Muscle of arm (tissue), 1 donor: ENCODE measurements at regions not wholly inside any gene's neighbourhood (a gene's known extent, or its start where the extent isn't known, plus 50 kb on each side); places are given as distances from the start of the nearest gene placed in this dataset.
"Not testable (repeated sequence)": the region's sequence is repeated elsewhere in the genome, so short reads cannot be mapped to it uniquely, and the experiment has no call there.

Experiments
- DNase-seq: peaks from one replicate; pipeline ENCODE4 v3.0.0-alpha.2; 2013

DNA sequence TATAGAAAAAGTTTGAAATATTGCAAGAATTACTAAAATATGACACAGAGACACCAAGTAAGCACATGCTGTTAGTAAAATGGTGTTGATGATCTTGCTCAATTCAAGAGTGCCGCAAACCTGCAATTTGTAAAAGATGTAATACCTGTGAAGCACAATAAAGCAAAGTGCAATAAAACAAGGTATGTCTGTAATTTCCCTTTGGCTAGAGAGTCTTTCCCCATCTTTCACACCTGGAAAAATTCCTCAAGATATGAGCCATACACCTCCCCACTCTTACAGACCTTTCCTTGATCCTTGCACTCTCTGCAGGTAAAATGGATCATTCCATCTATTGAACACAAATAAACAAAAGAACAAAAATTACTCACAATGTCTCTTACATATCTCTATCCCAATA lies 597.8 kb downstream of the EFNA5 start:
- no peak for DNase-seq

DNA sequence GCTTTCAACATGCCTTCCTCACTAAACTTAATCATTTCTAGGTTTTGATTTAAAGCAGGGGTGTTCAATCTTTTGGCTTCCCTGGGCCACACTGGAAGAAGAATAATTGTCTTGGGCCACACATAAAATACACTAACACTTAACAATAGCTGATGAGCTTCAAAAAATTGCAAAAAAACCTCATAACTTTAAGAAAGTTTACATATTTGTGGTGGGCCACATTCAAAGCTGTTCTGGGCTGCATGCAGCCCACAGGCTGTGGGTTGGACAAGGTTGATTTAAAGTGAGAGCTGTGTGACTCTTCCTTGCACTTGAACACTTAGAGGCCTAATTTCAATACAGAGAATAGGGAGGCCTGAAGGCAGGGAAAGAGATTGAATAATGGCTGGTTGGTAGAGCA lies 598.3 kb downstream of the EFNA5 start:
- no peak for DNase-seq

DNA sequence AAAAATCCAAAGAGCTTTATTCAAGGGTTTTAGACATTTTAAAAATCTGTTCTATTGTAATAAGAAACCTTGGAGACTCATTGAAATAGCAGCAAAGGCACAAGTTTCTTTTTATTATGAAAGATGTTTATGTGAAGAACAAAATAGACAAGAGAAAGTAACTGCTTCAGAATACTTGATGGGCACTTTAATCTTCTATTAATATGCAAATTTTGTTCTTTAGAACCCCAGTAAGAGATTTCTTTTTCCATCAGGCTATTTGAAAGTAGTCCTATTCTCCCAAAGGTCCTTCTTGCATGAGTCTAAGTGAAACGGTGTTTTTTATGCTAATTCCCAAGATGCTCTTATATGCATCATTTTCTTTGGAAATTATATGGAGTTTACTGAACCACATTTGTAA lies 602.0 kb downstream of the EFNA5 start:
- DNase-seq: no peak

DNA sequence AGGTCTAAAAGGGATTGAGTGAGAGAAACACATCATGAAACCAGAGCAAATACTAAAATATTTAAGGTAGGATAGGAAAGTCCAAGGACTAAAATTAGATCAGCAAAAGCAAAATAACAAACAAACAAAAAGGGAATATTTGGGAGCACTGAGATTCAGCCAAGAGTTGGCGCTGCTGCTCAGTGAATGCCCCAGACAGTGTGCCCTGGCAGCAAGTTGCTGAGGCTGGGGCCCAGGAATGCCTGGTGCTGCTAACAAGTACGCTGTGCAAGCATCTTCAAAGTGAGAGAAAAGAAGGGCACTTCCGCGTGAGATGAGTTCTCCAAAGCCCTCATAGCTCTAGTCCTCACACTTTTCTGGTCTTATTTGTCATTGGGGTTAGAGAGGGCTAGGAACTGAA lies 603.3 kb downstream of the EFNA5 start:
- no peak for DNase-seq

DNA sequence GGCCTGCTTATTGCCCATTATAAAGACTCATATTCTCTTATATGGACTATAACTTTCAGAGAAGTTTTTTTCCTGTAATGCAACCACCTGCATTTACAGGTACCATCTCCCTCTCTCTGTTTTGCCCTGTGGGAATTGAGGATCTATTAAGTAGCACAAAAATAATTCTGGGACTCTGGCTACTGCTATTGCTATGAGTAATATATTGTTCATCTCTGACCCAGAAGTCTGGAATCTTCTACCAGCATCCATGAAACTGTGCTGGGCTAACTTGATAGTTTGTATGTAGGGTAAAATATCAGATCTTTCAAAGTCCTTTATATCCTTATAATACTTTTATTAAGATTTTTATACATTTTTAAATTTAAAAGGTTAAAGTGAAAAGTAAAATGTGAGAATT lies 607.2 kb downstream of the EFNA5 start:
- DNase-seq: no peak

DNA sequence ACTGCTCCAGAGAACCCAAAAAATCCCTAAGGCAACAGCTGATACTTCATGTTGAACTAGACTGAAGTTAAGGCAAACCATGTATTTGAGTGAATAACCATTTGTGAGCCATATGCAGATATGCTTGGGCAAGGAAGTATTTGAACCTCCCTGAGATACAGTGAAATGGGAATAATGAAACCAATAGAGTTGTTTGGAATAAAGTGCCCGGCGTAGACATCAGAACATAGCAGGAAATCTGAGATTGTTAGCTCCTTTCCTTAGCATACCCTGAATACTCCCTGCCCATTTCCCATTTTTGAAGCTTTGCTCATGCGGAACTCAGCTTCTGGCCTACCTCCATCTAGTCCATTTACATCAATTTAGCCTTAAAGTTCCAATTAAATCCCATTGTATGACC lies 611.9 kb downstream of the EFNA5 start:
- DNase-seq: no peak

DNA sequence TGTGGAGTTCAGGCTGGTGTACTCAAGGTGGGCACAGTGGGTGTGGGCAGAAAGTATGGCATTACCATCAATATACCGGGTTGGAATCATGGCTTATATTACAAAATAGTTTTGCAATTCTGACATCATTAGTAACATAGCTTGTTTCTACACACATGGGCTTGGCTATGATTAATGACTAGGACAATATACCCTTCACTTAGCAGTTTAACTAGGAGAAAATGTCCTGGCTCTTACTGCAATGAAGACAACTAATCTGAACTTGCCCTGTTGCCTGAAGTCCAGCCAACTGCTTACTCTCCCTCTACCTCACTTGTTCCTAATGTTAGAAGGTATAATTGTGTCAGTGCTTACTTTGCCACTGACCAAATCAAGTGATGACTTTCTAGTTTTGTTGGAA lies 612.5 kb downstream of the EFNA5 start:
- DNase-seq: no peak

DNA sequence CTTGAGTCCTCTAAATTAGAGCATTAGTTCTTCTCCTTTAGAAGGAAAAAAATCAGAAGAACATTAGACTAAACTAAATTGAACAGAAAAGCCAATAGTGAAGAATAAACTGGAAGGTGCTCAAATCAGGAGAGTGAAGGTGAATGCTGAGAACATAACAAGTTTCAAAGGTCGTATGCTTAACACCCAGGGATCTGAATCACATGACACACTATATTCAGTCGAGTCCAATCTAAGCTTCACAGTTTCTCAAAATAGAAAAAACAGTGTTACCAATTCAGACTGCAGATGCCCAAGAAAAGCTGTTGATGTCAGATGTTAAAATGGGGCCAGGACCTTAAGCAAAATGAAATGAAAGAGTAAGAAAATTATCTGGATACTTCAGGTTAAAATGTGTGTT lies 614.5 kb downstream of the EFNA5 start:
- no peak for DNase-seq

DNA sequence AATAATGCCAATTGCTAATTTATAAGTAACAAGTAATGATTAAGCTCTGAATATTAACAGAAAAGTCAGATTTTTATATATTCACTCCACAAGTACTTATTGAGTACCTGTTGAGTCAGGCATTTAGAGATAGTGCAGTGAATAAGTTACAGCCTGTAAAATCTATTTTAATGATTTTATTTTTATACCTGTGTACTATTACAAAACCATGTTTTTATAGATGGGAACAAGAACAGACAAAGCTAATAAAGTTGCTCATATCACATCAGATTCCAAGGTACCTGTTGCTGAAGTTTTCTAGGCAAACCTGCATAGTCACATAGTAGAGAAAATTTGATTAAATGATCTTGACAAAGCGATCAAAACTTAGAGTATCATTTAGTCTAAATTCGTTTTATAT lies 623.7 kb downstream of the EFNA5 start:
- DNase-seq: no peak

DNA sequence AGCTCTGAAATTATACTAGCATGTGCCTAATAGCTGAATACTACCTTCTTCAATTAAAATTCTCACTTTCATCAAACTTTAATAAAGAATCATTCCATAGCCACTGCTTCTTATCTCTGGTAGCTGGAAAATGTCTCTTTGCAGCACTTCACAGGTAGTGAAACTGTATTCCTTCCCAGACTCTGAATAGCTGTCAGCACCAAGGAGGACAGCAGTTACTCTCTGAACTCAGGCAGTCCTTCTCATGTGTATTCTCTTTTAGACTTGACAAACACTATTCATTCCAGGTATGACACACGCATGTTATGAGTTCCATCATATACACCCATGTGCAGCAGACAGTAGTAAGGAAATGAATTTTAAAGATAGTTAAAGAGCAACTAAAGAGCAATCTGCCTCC lies 627.1 kb downstream of the EFNA5 start:
- no peak for DNase-seq

DNA sequence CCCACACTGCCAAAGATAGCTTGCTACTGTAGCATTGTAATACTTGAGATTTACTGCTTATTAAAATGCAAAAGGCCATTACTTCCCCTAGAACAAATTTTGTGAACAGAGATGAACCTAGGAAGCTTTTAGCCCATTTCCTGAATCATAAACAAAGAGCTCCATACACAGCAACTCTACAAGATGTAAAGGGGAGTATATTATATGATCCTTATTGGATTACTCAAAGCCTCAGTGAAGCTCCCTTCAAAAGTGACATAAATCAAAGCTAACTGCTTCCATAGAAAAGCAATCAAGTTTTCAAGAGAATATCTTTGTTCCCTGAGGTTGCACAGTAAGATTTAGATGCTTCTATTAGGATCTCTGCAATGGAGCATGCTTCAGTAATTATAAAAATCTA lies 629.8 kb downstream of the EFNA5 start:
- DNase-seq: no peak

DNA sequence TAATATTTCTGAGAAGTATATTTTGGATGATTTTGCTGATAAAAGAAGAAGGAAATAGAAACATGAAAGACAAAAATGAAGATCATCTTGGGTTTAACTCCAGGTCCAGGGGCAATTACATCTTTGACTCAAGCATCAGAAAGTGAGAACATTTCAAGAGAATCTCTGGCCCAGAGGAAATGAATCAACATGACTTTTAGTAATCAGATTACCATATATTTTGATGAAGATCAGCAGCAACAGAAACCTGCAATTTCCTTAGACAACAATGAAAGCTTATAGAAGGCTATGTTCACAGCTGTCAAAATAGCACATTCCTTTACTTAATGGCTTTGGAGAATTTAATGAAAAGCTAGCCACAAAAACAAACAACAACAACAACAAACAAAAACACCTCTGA lies 638.1 kb downstream of the EFNA5 start:
- no peak for DNase-seq

DNA sequence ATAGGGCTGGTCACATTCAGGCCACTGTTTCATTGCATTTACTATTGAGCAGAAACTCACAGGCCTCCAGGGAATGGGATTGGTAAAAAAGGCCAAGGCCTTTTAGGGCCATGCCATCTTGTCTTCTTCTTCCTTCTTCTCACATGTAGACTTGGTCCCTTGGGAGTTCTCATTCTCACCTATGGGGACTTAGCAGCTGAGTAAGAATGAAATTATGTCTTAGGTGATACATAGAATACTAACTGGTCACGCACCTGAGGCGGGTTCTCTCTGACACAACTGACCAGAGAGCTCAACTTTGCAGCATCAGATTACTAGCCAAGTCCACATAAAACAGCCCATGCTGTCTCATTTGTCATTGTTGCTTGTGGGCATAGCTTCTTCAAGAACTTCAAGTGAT lies 641.8 kb downstream of the EFNA5 start:
- no peak for DNase-seq

DNA sequence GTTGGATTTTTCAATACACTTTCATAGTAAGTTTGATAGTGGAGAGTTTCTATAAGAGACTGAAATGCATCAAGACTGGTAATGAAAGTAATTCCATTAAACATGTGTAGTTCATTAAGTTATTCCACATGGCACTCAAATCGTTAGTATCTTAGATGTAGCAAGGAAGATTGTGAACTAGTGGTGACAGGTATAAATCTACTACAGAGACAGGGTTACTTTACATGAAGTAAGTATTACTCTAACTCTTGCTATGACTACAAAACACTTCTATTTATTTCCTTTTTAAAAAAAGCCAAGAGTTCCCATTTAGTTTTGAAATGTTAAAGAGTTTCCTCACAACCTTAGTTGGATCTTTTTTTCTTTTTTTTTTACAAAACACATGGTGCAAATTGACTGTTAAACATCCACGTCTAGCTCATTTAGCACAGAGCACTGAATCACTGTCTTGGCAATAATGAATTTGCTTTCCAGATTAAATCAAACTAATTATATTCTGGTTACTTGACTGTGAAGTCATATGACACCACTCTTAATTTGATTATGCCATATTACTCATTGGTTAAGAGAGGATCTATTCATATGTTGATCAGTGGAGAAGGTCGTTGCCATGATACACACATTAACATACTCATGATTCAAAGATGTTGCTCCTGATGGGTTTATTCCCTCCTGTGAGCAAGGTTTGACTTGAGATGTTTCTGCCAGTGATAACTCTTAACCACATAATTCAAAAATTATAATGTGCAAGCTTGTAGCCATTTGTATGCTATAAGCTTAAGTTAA lies 644.8 kb downstream of the EFNA5 start:
- DNase-seq: no peak

DNA sequence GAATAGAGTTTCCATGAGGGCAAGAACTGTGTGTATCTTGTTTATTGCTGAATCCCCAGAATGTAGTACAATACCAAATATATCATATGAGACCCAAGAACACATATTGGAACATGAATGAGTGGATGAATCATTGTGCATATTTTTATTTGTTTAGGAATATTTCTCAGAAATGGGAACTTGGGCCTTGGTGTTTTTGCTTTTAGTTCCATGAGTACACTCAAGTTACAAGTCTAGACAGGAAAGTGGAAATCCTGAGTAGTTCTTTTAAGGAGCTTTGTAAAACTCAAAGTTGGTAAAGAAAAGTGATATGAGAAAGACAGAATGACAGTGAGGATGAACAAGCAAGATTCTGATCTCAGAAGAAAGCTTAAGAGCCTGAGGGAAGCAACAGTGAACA lies 647.0 kb downstream of the EFNA5 start:
- no peak for DNase-seq

DNA sequence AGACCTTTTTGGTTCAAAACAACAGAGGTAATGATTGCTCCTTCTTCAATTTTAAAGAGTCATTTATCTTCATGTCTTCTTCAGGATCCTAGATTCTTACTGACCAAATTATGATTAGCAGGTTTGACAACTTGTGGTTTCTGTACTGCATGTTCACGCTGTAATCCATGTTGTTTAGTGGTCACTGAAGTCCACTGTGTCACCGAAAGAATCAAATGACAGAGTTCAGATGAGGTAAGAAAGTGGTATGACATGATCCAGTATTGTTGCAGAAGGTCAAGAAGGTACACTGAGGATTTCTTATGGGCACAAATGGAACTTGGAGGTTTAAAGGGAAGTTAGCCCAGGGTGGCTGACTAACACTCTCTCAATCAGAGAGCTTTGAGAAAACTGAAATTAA lies 649.2 kb downstream of the EFNA5 start:
- DNase-seq: no peak

DNA sequence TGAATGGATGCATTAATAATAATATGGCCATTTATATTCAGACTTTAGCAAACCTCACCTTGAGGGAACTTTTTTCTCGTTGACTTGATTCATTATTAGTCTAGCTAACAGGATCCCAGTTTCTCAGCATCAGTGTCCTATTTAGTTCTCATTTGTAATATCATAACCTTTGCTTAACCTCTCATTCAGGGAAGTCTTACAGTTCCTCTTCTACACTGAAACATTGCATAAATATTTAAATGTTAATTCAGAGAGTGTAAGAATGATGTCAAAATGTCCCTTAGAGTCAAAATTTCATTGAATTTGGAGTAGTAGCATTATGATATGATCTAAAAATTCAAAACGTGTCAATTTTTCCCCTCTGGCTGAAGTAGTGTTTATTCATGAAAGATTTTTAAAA lies 650.1 kb downstream of the EFNA5 start:
- no peak for DNase-seq

DNA sequence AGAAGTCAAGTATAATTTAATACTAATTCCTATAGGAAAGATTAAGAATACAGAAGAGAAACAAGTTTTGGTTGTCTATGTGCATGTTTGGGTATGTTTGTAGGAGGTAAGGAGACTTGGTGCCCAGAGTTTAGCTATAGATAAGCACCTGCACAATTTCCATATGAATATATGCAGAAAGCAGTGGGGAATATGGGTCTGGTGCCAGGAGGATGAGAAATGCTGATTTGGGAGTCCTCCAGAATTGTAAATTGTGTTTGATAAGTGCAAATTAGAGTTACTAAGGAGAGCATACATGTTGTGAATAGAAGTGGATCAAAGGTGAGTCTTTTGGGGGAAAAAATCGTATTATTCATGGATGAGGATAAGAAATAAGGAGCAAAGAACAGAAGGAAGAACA lies 653.1 kb downstream of the EFNA5 start:
- DNase-seq: no peak

DNA sequence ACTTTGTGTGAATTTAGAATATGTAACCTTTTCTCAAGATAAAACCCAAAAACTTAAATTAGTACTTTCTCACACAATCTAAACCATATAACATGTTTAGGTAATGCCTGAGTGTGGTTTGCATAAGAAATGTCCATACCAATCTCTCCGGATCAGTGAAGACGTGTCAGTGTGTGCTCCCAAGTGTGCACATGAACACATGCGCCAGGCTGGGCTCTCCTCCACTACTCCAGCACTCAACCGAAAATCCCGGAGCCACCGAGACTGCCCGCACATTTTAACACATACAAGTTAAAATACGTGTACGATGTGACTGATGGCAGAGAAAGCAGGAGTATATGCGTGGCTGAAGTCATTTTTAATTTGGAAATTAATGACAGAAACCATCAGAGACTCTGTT lies 658.4 kb downstream of the EFNA5 start:
- DNase-seq: no peak

DNA sequence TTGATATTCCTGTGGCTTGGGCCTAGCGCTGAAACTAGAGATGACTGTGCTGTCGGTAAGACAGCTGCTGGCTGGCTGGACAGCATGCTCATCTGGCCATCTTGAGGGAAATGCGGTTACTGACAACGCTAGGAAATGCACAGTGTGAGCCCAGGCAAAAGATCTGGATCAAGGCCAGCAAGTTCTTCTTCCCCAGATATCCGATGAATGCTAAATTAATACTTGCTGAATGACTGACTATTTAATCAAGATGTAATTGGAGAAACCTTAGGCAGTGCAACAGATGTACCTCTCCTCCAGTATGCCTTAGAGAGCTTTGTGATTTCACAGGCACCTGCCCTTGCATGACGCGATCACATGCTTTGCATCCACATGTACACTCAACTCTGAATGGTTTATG lies 659.1 kb downstream of the EFNA5 start:
- peak; percentile 30 for DNase-seq

DNA sequence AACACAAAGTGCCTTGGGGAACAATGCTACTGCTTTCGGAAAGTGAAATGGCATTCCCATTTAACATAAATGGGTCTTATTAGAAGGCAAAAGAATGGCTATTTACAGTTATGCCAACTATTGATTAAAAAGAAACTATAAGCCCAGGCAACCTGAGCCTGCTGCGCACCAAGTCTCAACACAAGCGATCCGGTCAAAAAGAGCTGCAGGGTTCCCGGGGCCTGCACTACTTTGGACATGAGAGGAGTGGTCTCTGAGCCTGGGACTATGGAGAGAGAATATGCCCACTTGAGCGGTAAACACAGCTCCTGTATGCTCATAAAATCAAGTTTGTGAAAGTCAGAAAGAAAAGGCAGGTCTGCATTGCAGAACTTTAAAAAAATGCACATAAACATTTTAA lies 660.7 kb downstream of the EFNA5 start:
- no peak for DNase-seq

DNA sequence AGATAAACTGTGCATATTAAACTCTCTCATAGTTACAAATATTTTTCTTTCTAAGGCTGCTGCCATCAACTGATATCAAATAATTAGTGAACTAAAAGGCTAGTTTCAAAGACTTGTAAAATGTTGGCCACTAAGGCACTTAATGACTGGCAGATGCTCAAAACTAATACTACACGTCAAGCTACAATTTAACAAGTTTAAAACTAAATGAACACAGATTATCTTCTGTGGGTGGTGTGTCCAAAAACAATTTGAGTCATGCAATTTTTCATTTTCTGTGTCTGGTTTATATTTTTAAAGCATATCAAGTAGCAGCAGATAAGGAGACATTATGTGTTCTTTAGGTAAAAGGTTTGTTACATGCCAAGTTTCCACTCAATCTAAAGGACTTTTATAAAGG lies 665.1 kb downstream of the EFNA5 start:
- no peak for DNase-seq

DNA sequence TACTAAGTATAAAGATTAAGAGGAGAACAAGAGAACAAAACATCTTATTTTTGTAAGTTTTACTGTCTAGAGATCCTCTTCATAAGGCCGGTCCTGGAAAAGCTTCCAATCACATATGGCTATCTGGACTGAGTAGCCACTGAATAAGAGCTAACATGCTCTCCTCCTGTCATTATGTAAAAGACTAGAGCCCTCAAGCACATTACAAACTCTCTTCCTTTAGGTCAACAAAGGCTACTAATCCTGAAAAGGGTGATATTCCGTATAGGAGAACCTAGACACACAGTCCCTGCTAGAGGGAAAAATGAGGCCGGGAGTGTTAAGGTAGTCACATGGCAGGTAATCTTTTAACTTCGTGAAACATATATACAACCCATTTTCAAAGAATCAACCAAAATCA lies 665.6 kb downstream of the EFNA5 start:
- DNase-seq: no peak

DNA sequence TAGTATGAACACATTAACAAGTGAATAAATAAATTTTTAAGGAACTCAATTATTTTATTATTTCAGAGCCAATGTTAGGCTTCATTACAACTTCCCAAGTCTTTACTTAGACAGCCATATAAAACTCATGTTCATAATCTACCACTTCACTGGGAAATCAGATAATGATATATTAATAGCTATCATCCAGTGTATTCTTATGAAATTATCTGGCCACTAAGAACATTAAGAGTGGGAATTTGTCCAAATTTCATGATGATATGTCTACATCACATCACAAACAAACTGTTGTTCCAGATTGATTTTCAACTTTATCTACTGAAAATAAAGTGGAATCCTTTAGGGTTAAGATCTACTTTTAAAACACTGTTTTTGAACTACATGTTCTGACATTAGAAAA lies 668.6 kb downstream of the EFNA5 start:
- DNase-seq: no peak

DNA sequence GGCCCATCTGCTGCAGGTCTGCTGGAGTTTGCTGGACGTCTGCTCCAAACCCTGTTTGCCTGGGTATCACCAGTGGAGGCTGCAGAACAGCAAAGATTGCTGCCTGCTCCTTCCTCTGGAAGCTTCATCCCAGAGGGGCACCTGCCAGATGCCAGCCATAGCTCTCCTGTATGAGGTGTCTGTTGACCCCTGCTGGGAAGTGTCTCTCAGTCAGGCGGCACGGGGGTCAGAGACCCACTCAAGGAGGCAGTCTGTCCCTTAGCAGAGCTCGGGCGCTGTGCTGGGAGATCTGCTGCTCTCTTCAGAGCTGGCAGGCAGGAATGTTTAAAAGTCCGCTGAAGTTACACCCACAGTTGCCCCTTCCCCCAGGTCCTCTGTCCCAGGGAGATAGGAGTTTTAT lies 671.2 kb downstream of the EFNA5 start:
- not testable (repeated sequence) for DNase-seq
